Heart right ventricle (tissue), 16 donors: ENCODE measurements at regions not wholly inside any gene's neighbourhood (a gene's known extent, or its start where the extent isn't known, plus 50 kb on each side); places are given as distances from the start of the nearest gene placed in this dataset.

Experiments used
- ATAC-seq, 8 donors: fragments of 200-7000 bp; cut with Tn5 transposase; one replicate each; pipeline ENCODE4 v1.9.1; 2020; ENCODE audit warnings: mild to moderate bottlenecking in 8 of 8, moderate library complexity in 8 of 8, moderate number of reproducible peaks in 1 of 8
- DNase-seq, 2 donors: peaks; one replicate each; pipeline ENCODE4 v3.0.0-alpha.2; 2020
- H3K27ac ChIP-seq, 10 donors: fragments of 200-600 bp; sonication (generic) in 2 of 10; one replicate each; pipeline versions ENCODE4 v1.5.0 to v1.8.0; 2020 to 2022; ENCODE audit warnings: mild to moderate bottlenecking in 3 of 10
- H3K27me3 ChIP-seq, 7 donors: fragments of 200-600 bp; one replicate each; pipeline ENCODE4 v1.8.0; 2021 to 2022; ENCODE audit warnings: mild to moderate bottlenecking in 2 of 7
- H3K36me3 ChIP-seq, 9 donors: fragments of 200-600 bp; sonication (generic) in 1 of 9; one replicate each; pipeline versions ENCODE4 v1.5.0 to v1.8.0; 2020 to 2022; ENCODE audit warnings: mild to moderate bottlenecking in 2 of 9
- H3K4me1 ChIP-seq, 9 donors: fragments of 200-600 bp; sonication (generic) in 1 of 9; one replicate each; pipeline versions ENCODE4 v1.5.0 to v1.8.0; 2020 to 2022; ENCODE audit warnings: mild to moderate bottlenecking in 4 of 9
- H3K4me3 ChIP-seq, 10 donors: fragments of 200-600 bp; sonication (generic) in 2 of 10; one replicate each; pipeline versions ENCODE4 v1.5.0 to v1.8.0; 2020 to 2022; ENCODE audit warnings: mild to moderate bottlenecking in 7 of 10, moderate library complexity in 2 of 10
- H3K9me3 ChIP-seq, 11 donors: fragments of 200-600 bp in 10 of 11; sonication (generic) in 2 of 11; one replicate each; pipeline versions ENCODE4 v1.5.0 to v1.8.0; 2013 to 2022; ENCODE audit warnings: mild to moderate bottlenecking in 2 of 11, control low read depth in 1 of 11, moderate library complexity in 1 of 11
- WGBS, 2 donors: extraction: QIAGEN DNeasy Blood & Tissue Kit; methylation state at CpG; one replicate each; pipeline ENCODE4 v1.1.7; 2013; ENCODE audit warnings: inconsistent platforms in 1 of 2; 5-methylcytosine and 5-hydroxymethylcytosine counted together
- intact Hi-C, 10 donors: fragments of 100-400 bp; cut with DNase I; formaldehyde crosslinking; loops; one replicate each; pipeline versions ENCODE4 v1.11.1 to v1.14.2; 2022
- TF ChIP-seq, protein P1 (sequence below), 9 donors: fragments of 200-600 bp; sonication (generic) in 2 of 9; IDR thresholded peaks; one replicate each; pipeline versions ENCODE4 v1.5.0 to v1.8.0; 2021 to 2022; ENCODE audit warnings: antibody characterized with exemption in 9 of 9, mild to moderate bottlenecking in 5 of 9, moderate library complexity in 1 of 9
- donor health status: Arrhythmogenic right ventricular cardiomyopathy.
- donor health status: ischemic (EF 13 %, LVEDD 7.1; RV severe dilation, severe dysfunction).
- donor health status: healthy with polysubstance abuse.
- donor health status: DM: no; HTN: yes; CAD: no.
- donor health status: DM: no; HTN: no; CAD: no.
- donor health status: ischemic (EF 25% LVEDD 6.9; RV normal size, moderate dysfunction).
- donor health status: ischemic (EF 25% LVEDD 5.7; RV mildly dilated, moderate dysfunction).
- donor health status: healthy.
- donor health status: DM: yes; HTN: yes; CAD: no.
- donor health status: Ischemic cardiomyopathy.
- donor health status: ischemic (EF 35%, LVEDD 5.7; RV mildly dilated, moderate dysfunction).
- donor health status: nonischemic (EF 11% LVEDD 7.7; RV severe dilation, severe dysfunction).
- donor health status: DM: yes; HTN: yes; CAD: no.
- donor health status: PGD.
- donor health status: ischemic (EF 29% LVEDD 5.4; RV normal size, mild dysfunction).
- donor health status: nonischemic (EF 23%, LVEDD 6.1; RV moderate dilation, normal function).

DNA sequence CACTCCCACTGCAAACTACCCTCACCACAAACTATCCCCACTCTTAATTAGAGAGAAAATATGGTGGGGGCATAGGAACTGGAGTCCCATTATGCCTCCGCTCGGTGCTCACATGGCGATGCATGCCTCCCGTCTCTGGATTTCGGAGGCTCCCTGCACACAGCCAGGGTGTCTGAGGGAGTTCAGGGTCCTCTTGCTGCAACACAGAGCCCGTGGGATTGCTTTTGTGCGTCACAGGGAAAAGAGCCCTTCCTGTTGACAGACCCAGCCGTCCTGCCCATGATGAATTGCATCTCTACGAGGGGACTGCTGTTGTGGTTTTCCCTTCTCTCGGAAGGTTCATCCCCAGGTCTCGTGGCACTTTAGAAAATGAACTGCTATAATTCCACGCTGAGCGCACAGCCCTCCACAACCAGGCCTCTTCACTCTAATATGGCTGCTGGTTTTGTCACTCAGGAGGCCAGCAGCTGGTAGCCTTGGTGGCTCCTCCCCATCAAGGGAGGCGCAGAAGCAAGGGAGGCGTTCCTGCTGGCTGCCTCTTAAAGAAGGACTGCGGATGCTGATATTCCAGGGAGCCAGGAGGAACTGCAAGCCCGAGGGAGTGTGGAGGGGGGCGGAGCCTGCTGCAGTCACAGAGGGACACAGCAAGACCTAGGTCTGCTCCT lies 158.0 kb downstream of the KCNA5 start:
- Histone ChIP-seq H3K9me3 (peaks cover 0 to 7% (median 0%) of the 10 kb centered on the region in 11 donors), H3K36me3 (no peaks in the 10 kb centered on the region), H3K27me3 (peaks cover 0 to 35% (median 11%) of the 10 kb centered on the region in 7 donors), H3K27ac (peak overlapping the region in 1 of 10 donors; percentile 15), H3K4me1 (peaks cover 0 to 5% (median 0%) of the 10 kb centered on the region in 9 donors), H3K4me3 (no peak overlapping the region)
- WGBS, 2 donors = 67 to 75% methylated on average over 18 of the region's 18 CpGs
- intact Hi-C loops = loop anchor here in 7 of 10 donors (2.0 to 5.0 kb wide), 4 partner anchors 236 to 241 kb away; no protein-coding TSS in a partner anchor
- ATAC-seq (peak; percentile 48 to 85 (median 58)), DNase-seq (peak; percentile 39 to 48)
- TF ChIP-seq, protein P1, sequence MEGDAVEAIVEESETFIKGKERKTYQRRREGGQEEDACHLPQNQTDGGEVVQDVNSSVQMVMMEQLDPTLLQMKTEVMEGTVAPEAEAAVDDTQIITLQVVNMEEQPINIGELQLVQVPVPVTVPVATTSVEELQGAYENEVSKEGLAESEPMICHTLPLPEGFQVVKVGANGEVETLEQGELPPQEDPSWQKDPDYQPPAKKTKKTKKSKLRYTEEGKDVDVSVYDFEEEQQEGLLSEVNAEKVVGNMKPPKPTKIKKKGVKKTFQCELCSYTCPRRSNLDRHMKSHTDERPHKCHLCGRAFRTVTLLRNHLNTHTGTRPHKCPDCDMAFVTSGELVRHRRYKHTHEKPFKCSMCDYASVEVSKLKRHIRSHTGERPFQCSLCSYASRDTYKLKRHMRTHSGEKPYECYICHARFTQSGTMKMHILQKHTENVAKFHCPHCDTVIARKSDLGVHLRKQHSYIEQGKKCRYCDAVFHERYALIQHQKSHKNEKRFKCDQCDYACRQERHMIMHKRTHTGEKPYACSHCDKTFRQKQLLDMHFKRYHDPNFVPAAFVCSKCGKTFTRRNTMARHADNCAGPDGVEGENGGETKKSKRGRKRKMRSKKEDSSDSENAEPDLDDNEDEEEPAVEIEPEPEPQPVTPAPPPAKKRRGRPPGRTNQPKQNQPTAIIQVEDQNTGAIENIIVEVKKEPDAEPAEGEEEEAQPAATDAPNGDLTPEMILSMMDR (IDR thresholded peaks at IDR 0.05) = no peak

DNA sequence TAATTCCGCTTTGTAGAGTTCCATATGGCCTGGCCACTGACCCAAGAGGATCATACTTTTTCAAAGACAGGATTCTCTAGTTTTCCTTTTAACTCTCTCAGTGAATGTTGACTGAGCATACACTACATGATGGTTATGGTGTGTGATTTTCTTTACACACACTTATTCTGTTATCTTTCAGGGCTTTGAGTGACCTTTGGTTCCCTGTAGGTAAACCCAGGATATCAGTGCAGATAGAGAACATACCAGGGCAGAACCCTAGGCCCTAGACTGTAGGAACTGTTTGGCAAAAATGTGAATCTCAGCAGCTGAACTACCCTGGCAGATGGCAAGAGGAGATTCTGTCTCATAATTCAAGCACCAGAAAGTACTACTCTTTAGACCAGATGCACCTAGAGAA lies 159.6 kb downstream of the KCNA5 start:
- Histone ChIP-seq H3K36me3 (no peaks in the 10 kb centered on the region), H3K27me3 (peaks cover 0 to 24% (median 4%) of the 10 kb centered on the region in 7 donors), H3K27ac (no peak overlapping the region), H3K4me3 (no peak overlapping the region), H3K4me1 (peaks cover 0 to 5% (median 0%) of the 10 kb centered on the region in 9 donors), H3K9me3 (peaks cover 0 to 7% (median 0%) of the 10 kb centered on the region in 11 donors)
- intact Hi-C loops = loop anchor here in 3 of 10 donors (5.0 kb wide), 2 partner anchors 234 to 239 kb away; no protein-coding TSS in a partner anchor
- ATAC-seq = no peak
- DNase-seq = no peak
- TF ChIP-seq, protein P1 (IDR thresholded peaks at IDR 0.05) = no peak
- 0% methylated on average over 1 of the region's 1 CpG for WGBS, 2 donors

DNA sequence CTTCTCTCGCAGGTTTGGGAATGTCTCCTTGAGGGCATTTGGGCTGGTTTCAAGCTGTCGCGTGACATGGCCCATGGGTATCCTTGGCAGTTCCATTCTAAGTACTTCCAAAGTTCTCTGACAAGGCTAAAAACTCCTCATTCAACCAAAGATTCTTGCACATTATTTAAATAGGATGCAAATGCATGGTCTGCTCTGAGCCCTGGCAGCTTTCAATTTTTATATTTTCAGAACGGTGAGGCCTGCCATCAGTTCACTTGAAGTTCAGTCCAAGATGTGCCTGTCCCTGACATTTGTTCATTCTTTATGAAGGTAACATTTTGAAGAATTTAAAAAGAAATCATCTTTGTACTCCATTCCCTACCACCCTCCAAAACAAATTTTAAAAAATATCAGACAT lies 160.0 kb downstream of the KCNA5 start:
- DNase-seq = no peak
- intact Hi-C loops = loop anchor here in 3 of 10 donors (5.0 kb wide), 2 partner anchors 234 to 239 kb away; no protein-coding TSS in a partner anchor

DNA sequence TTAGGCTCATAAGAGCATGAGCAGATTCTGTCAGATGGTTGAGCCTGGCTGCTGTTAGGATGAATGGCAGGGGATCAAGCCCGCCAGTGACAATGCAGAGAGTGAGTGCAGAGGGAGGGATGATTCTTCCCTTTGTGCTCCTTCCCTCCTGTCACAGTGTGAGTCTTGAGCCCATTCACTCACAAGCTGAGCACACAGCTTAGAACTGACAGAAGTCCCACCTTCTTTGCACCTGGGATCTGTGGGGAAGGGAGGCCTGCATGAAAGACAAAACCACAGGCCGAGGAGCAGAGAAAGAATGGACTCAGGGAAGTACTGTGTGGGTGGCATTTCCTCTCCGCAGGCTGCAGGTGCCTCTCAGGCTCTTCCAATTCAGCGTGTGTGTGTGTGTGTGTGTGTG lies 160.6 kb downstream of the KCNA5 start:
- TF ChIP-seq, protein P1 (IDR thresholded peaks at IDR 0.05) = no peak
- peaks cover 0 to 7% (median 0%) of the 10 kb centered on the region in 11 donors for H3K9me3 ChIP-seq
- intact Hi-C loops = loop anchor here in 3 of 10 donors (5.0 kb wide), 2 partner anchors 233 to 238 kb away; no protein-coding TSS in a partner anchor
- no peak overlapping the region for H3K4me3 ChIP-seq
- peaks cover 0 to 16% (median 0%) of the 10 kb centered on the region in 7 donors for H3K27me3 ChIP-seq
- ATAC-seq = no peak
- no peak for DNase-seq
- H3K4me1 ChIP-seq = peaks cover 0 to 5% (median 0%) of the 10 kb centered on the region in 9 donors
- H3K36me3 ChIP-seq = no peaks in the 10 kb centered on the region
- H3K27ac ChIP-seq = no peak overlapping the region
- WGBS, 2 donors = 68 to 71% methylated on average over 4 of the region's 4 CpGs

More for the DNA sequence above, 160.0 kb downstream of the KCNA5 start:
- Histone ChIP-seq H3K4me1 (peaks cover 0 to 5% (median 0%) of the 10 kb centered on the region in 9 donors), H3K9me3 (peaks cover 0 to 7% (median 0%) of the 10 kb centered on the region in 11 donors), H3K36me3 (no peaks in the 10 kb centered on the region), H3K27ac (no peak overlapping the region), H3K27me3 (peaks cover 0 to 19% (median 0%) of the 10 kb centered on the region in 7 donors), H3K4me3 (no peak overlapping the region)
- no peak for ATAC-seq
- TF ChIP-seq, protein P1 (IDR thresholded peaks at IDR 0.05) = no peak
- 90 to 92% methylated on average over 4 of the region's 4 CpGs for WGBS, 2 donors
